Sigmoid colon (tissue), 6 donors: ENCODE measurements at regions not wholly inside any gene's neighbourhood (a gene's known extent, or its start where the extent isn't known, plus 50 kb on each side); places are given as distances from the start of the nearest gene placed in this dataset.

ENCODE experiments used
- DNase-seq: peaks from one replicate; pipeline ENCODE4 v3.0.0-alpha.2; 2019
- H3K27ac ChIP-seq, 4 donors: fragments of 200-600 bp; sonication (generic); one replicate each; pipeline ENCODE4 v1.5.1; 2016 to 2019; ENCODE audit warnings: mild to moderate bottlenecking in 1 of 4
- H3K27me3 ChIP-seq, 3 donors: fragments of 200-600 bp; sonication (generic); one replicate each; pipeline ENCODE4 v1.5.1; 2019; ENCODE audit warnings: mild to moderate bottlenecking in 1 of 3
- H3K36me3 ChIP-seq, 4 donors: fragments of 200-600 bp; sonication (generic); one replicate each; pipeline ENCODE4 v1.5.1; 2016 to 2019
- H3K4me1 ChIP-seq, 4 donors: fragments of 200-600 bp; sonication (generic); one replicate each; pipeline ENCODE4 v1.5.1; 2017 to 2019
- H3K4me3 ChIP-seq, 4 donors: fragments of 200-600 bp; sonication (generic); one replicate each; pipeline ENCODE4 v1.5.1; 2017 to 2019; ENCODE audit warnings: mild to moderate bottlenecking in 2 of 4, moderate library complexity in 1 of 4
- H3K9me3 ChIP-seq, 4 donors: fragments of 200-600 bp in 3 of 4; sonication (generic) in 3 of 4; one replicate each; pipeline versions ENCODE4 v1.5.1 to v1.6.1; 2013 to 2019
- EP300 ChIP-seq, 4 donors: sonication (generic); formaldehyde crosslinking; IDR thresholded peaks; one replicate each; pipeline ENCODE4 v1.6.1; 2017; ENCODE audit warnings: antibody characterized with exemption in 4 of 4
- POLR2A ChIP-seq, 2 donors: fragments of 450-650 bp; IDR thresholded peaks; one replicate each; pipeline ENCODE4 v1.6.1; 2016; ENCODE audit warnings: antibody characterized with exemption in 2 of 2, mild to moderate bottlenecking in 2 of 2, moderate library complexity in 2 of 2
- POLR2AphosphoS5 ChIP-seq, 4 donors: sonication (generic); formaldehyde crosslinking; IDR thresholded peaks; one replicate each; pipeline ENCODE4 v1.6.1; 2017; ENCODE audit warnings: antibody characterized with exemption in 4 of 4
- WGBS, 2 donors: extraction: QIAGEN DNeasy Blood & Tissue Kit; methylation state at CpG; one replicate each; pipeline ENCODE4 v1.1.7; 2013; 5-methylcytosine and 5-hydroxymethylcytosine counted together
- intact Hi-C: fragments of 100-400 bp; cut with DNase I; formaldehyde crosslinking; loops from one replicate; pipeline ENCODE4 v1.15.1; 2023
- TF ChIP-seq, protein P1 (sequence below), 4 experiments: fragments of 450-650 bp in 3 of 4; fragments of 200-600 bp in 1 of 4; IDR thresholded peaks; one replicate each; pipeline ENCODE4 v1.5.1; 2016 to 2019; ENCODE audit warnings: antibody characterized with exemption in 4 of 4, mild to moderate bottlenecking in 3 of 4, moderate library complexity in 2 of 4
- donor health status: healthy with polysubstance abuse.
- donor health status: healthy.

- no peaks in the 10 kb centered on the region for H3K9me3 ChIP-seq
- no peak for DNase-seq
- no peak overlapping the region for H3K27ac ChIP-seq
- intact Hi-C loops: no loop called here
- H3K4me3 ChIP-seq: no peak overlapping the region
- no peaks in the 10 kb centered on the region for H3K36me3 ChIP-seq
- WGBS, 2 donors: 66 to 70% methylated on average over 2 of the region's 2 CpGs
- H3K27me3 ChIP-seq: no peaks in the 10 kb centered on the region
- TF ChIP-seq, protein P1, sequence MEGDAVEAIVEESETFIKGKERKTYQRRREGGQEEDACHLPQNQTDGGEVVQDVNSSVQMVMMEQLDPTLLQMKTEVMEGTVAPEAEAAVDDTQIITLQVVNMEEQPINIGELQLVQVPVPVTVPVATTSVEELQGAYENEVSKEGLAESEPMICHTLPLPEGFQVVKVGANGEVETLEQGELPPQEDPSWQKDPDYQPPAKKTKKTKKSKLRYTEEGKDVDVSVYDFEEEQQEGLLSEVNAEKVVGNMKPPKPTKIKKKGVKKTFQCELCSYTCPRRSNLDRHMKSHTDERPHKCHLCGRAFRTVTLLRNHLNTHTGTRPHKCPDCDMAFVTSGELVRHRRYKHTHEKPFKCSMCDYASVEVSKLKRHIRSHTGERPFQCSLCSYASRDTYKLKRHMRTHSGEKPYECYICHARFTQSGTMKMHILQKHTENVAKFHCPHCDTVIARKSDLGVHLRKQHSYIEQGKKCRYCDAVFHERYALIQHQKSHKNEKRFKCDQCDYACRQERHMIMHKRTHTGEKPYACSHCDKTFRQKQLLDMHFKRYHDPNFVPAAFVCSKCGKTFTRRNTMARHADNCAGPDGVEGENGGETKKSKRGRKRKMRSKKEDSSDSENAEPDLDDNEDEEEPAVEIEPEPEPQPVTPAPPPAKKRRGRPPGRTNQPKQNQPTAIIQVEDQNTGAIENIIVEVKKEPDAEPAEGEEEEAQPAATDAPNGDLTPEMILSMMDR (IDR thresholded peaks at IDR 0.05): no peak
- no peak for TF ChIP-seq POLR2A (IDR thresholded peaks at IDR 0.05)
- no peak for TF ChIP-seq POLR2AphosphoS5 (IDR thresholded peaks at IDR 0.05)
- no peak for TF ChIP-seq EP300 (IDR thresholded peaks at IDR 0.05)
- H3K4me1 ChIP-seq: no peaks in the 10 kb centered on the region
Observed at GRCh38 chr3:150300388-150300787, 107.7 kb upstream of the TSC22D2 start.

- intact Hi-C loops: no loop called here
- no peak for DNase-seq
- 83 to 86% methylated on average over 2 of the region's 2 CpGs for WGBS, 2 donors
Observed at GRCh38 chr3:150299201-150299600, 108.9 kb upstream of the TSC22D2 start.

DNA sequence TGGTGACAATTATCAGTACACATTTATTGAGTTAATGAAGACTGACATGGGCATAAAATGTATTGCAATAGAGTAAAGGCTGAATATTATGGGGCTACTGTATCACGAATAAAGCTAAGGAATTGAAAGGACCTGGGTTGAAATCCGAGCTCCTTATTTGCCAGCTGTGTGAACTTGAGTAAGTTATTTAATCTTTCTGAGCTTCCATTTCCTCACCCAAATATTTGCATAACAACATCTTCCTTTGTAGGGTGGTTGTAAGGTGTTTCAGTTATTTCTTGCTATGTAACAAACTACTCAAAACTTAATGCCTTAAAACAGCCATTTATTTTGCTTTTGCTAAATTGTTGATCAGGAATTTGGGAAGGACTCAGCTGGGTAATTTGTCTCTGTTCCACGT, 111.1 kb upstream of the TSC22D2 start:
- 87 to 89% methylated on average over 3 of the region's 3 CpGs for WGBS, 2 donors
- TF ChIP-seq POLR2A (IDR thresholded peaks at IDR 0.05): no peak
- no peak for TF ChIP-seq POLR2AphosphoS5 (IDR thresholded peaks at IDR 0.05)
- TF ChIP-seq, protein P1 (IDR thresholded peaks at IDR 0.05): no peak
- no peak for TF ChIP-seq EP300 (IDR thresholded peaks at IDR 0.05)
- intact Hi-C loops: no loop called here

More at GRCh38 chr3:150299201-150299600, 108.9 kb upstream of the TSC22D2 start:
- no peaks in the 10 kb centered on the region for H3K9me3 ChIP-seq
- no peaks in the 10 kb centered on the region for H3K4me1 ChIP-seq
- no peaks in the 10 kb centered on the region for H3K27me3 ChIP-seq
- no peaks in the 10 kb centered on the region for H3K36me3 ChIP-seq
- no peak overlapping the region for H3K27ac ChIP-seq
- H3K4me3 ChIP-seq: no peak overlapping the region
- TF ChIP-seq, protein P1 (IDR thresholded peaks at IDR 0.05): no peak
- TF ChIP-seq POLR2A (IDR thresholded peaks at IDR 0.05) (no peak), EP300 (IDR thresholded peaks at IDR 0.05) (no peak), POLR2AphosphoS5 (IDR thresholded peaks at IDR 0.05) (no peak)

GRCh38 chr3:150296123-150296735, 111.9 kb upstream of the TSC22D2 start:
- Histone ChIP-seq H3K36me3 (no peaks in the 10 kb centered on the region), H3K27me3 (no peaks in the 10 kb centered on the region), H3K27ac (no peak overlapping the region), H3K9me3 (no peaks in the 10 kb centered on the region), H3K4me3 (no peak overlapping the region), H3K4me1 (no peaks in the 10 kb centered on the region)
- TF ChIP-seq EP300 (IDR thresholded peaks at IDR 0.05) (no peak), POLR2AphosphoS5 (IDR thresholded peaks at IDR 0.05) (no peak), POLR2A (IDR thresholded peaks at IDR 0.05) (no peak)
- TF ChIP-seq, protein P1 (IDR thresholded peaks at IDR 0.05): no peak
- no peak for DNase-seq
- intact Hi-C loops: no loop called here
- 53 to 73% methylated on average over 5 of the region's 5 CpGs for WGBS, 2 donors

More for the DNA sequence above, 111.1 kb upstream of the TSC22D2 start:
- H3K4me1 ChIP-seq: no peaks in the 10 kb centered on the region
- no peak overlapping the region for H3K27ac ChIP-seq
- no peaks in the 10 kb centered on the region for H3K9me3 ChIP-seq
- H3K4me3 ChIP-seq: no peak overlapping the region
- no peaks in the 10 kb centered on the region for H3K27me3 ChIP-seq
- no peak for DNase-seq
- H3K36me3 ChIP-seq: no peaks in the 10 kb centered on the region
